Vagina (tissue), 2 donors: ENCODE measurements at regions not wholly inside any gene's neighbourhood (a gene's known extent, or its start where the extent isn't known, plus 50 kb on each side); places are given as distances from the start of the nearest gene placed in this dataset.

ENCODE experiments used
- DNase-seq, 2 donors: peaks; one replicate each; pipeline ENCODE4 v3.0.0-alpha.2; 2017; ENCODE audit errors: extremely low spot score in 2 of 2
- H3K27ac ChIP-seq: fragments of 200-600 bp; sonication (generic); one replicate; pipeline ENCODE4 v1.5.1; 2019
- H3K27me3 ChIP-seq: fragments of 200-600 bp; sonication (generic); one replicate; pipeline ENCODE4 v1.5.1; 2019
- H3K36me3 ChIP-seq, 2 donors: fragments of 200-600 bp; sonication (generic); one replicate each; pipeline ENCODE4 v1.5.1; 2017 to 2019
- H3K4me1 ChIP-seq: fragments of 200-600 bp; sonication (generic); one replicate; pipeline ENCODE4 v1.5.1; 2019
- H3K4me3 ChIP-seq, 2 donors: fragments of 200-600 bp; sonication (generic); 1 replicate in 1 of 2; 2 replicates in 1 of 2; pipeline ENCODE4 v1.5.1; 2016 to 2019
- H3K9me3 ChIP-seq: fragments of 200-600 bp; sonication (generic); one replicate; pipeline ENCODE4 v1.5.1; 2019
- CTCF ChIP-seq, 3 experiments: fragments of 450-650 bp in 2 of 3; fragments of 200-600 bp in 1 of 3; sonication (generic) in 1 of 3; IDR thresholded peaks; one replicate each; pipeline ENCODE4 v1.5.1; 2017 to 2019; ENCODE audit warnings: antibody characterized with exemption in 3 of 3, mild to moderate bottlenecking in 2 of 3, moderate library complexity in 2 of 3
- POLR2A ChIP-seq, 2 donors: fragments of 450-650 bp; IDR thresholded peaks; one replicate each; pipeline ENCODE4 v1.6.1; 2017; ENCODE audit warnings: antibody characterized with exemption in 2 of 2, mild to moderate bottlenecking in 2 of 2, moderate library complexity in 2 of 2
- POLR2AphosphoS5 ChIP-seq, 2 donors: sonication (generic); formaldehyde crosslinking; IDR thresholded peaks; one replicate each; pipeline ENCODE4 v1.9.0; 2017; ENCODE audit warnings: antibody characterized with exemption in 2 of 2, mild to moderate bottlenecking in 2 of 2, low read depth in 1 of 2; ENCODE audit not compliant: insufficient read depth in 1 of 2
- intact Hi-C: fragments of 100-400 bp; cut with DNase I; formaldehyde crosslinking; loops from one replicate; pipeline ENCODE4 v1.15.1; 2023

- no peaks in the 10 kb centered on the region for H3K36me3 ChIP-seq
- H3K27me3 ChIP-seq: no peaks in the 10 kb centered on the region
- no peaks in the 10 kb centered on the region for H3K9me3 ChIP-seq
- no peak overlapping the region for H3K4me3 ChIP-seq
- peaks cover 27% of the 10 kb centered on the region for H3K4me1 ChIP-seq
- TF ChIP-seq POLR2AphosphoS5 (IDR thresholded peaks at IDR 0.05; ENCODE audit: insufficient read depth in 1 of 2, low read depth in 1 of 2): no peak
- TF ChIP-seq CTCF (IDR thresholded peaks at IDR 0.05): no peak
- no peak overlapping the region for H3K27ac ChIP-seq
- intact Hi-C loops: no loop called here
- DNase-seq: no peak
Measured at GRCh38 chr6:157769776-157770426, 53.1 kb upstream of the SNX9 start.

GRCh38 chr6:157770946-157771345 lies 52.1 kb upstream of the SNX9 start:
- no peak for DNase-seq
- Histone ChIP-seq H3K9me3 (no peaks in the 10 kb centered on the region), H3K27ac (no peak overlapping the region), H3K4me1 (peaks cover 22% of the 10 kb centered on the region), H3K27me3 (no peaks in the 10 kb centered on the region), H3K36me3 (no peaks in the 10 kb centered on the region), H3K4me3 (no peak overlapping the region)
- TF ChIP-seq POLR2AphosphoS5 (IDR thresholded peaks at IDR 0.05; ENCODE audit: insufficient read depth in 1 of 2, low read depth in 1 of 2) (no peak), CTCF (IDR thresholded peaks at IDR 0.05) (no peak), POLR2A (IDR thresholded peaks at IDR 0.05) (no peak)
- intact Hi-C loops: no loop called here

- no peak for TF ChIP-seq POLR2AphosphoS5 (IDR thresholded peaks at IDR 0.05; ENCODE audit: insufficient read depth in 1 of 2, low read depth in 1 of 2)
- TF ChIP-seq CTCF (IDR thresholded peaks at IDR 0.05): no peak
- TF ChIP-seq POLR2A (IDR thresholded peaks at IDR 0.05): no peak
- Histone ChIP-seq H3K4me1 (peaks cover 16% of the 10 kb centered on the region), H3K27ac (no peak overlapping the region), H3K9me3 (no peaks in the 10 kb centered on the region), H3K27me3 (no peaks in the 10 kb centered on the region), H3K36me3 (no peaks in the 10 kb centered on the region), H3K4me3 (no peak overlapping the region)
- no peak for DNase-seq
- intact Hi-C loops: no loop called here
Measured at GRCh38 chr6:157772820-157773219, 50.2 kb upstream of the SNX9 start.
